ENCODE measurements at regions not wholly inside any gene's neighbourhood (a gene's known extent, or its start where the extent isn't known, plus 50 kb on each side); places are given as distances from the start of the nearest gene placed in this dataset.

- no peaks in the 10 kb centered on the region for H3K36me3 ChIP-seq (ENCODE audit: control insufficient read depth, insufficient read depth, low read length)
- H3K27me3 ChIP-seq (ENCODE audit: control insufficient read depth, insufficient read depth, low read length): no peaks in the 10 kb centered on the region
- H3K4me3 ChIP-seq (ENCODE audit: low read depth, low read length): no peak overlapping the region
- TF ChIP-seq CTCF (IDR thresholded peaks at IDR 0.05; ENCODE audit: insufficient read depth, low read length, poor library complexity, severe bottlenecking): no peak
- no peak for DNase-seq (ENCODE audit: low read depth)
Measured at GRCh38 chr9:120100595-120100994, 479.4 kb downstream of the CDK5RAP2 start.

GRCh38 chr9:120099065-120099464 is 480.9 kb downstream of the CDK5RAP2 start:
- no peak for TF ChIP-seq CTCF (IDR thresholded peaks at IDR 0.05; ENCODE audit: insufficient read depth, low read length, poor library complexity, severe bottlenecking)

DNA sequence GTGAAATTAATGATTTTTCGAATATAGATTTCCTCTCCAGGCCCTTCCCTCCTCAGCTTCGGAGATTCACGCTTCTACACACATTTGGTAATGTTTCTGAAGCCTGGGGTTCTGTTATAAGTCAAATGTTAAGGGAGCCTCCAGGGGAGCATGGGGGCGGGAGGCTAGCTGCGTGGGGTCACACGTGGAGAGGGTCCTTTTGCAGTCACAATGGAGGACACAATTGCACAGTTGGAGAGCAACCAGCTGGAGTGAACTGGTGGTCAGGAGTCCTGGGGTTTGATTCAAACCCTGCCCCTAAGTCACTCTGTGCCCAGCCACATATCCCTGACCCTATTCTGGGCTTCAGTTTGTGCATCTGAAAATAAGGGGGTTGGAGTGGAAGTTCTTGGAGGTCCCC is 481.4 kb downstream of the CDK5RAP2 start:
- Histone ChIP-seq H3K27me3 (ENCODE audit: control insufficient read depth, insufficient read depth, low read length) (no peaks in the 10 kb centered on the region), H3K36me3 (ENCODE audit: control insufficient read depth, insufficient read depth, low read length) (no peaks in the 10 kb centered on the region), H3K4me3 (ENCODE audit: low read depth, low read length) (no peak overlapping the region)
- no peak for TF ChIP-seq CTCF (IDR thresholded peaks at IDR 0.05; ENCODE audit: insufficient read depth, low read length, poor library complexity, severe bottlenecking)
- DNase-seq (ENCODE audit: low read depth): no peak

More at GRCh38 chr9:120099065-120099464, 480.9 kb downstream of the CDK5RAP2 start:
- DNase-seq (ENCODE audit: low read depth): no peak
- Histone ChIP-seq H3K4me3 (ENCODE audit: low read depth, low read length) (no peak overlapping the region), H3K27me3 (ENCODE audit: control insufficient read depth, insufficient read depth, low read length) (no peaks in the 10 kb centered on the region), H3K36me3 (ENCODE audit: control insufficient read depth, insufficient read depth, low read length) (no peaks in the 10 kb centered on the region)

DNA sequence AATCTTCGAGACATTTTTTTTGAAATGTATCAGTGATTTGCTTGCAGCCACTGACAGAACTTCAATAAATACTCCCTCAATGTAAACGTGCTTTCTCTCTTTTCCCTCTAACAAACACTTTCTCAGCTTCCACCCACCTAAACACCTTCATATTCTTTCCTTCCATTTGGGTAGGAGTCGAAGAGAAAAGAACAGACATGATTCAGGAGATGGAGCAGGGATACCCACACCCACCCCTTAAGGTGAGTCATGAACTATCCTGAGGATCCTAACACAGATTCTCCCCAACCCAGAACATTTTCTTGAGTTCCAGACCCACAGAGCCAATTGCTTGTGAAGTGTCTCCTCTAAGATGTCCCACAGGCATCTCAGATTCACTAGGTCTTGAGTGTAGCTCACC is 488.8 kb downstream of the CDK5RAP2 start:
- Histone ChIP-seq H3K36me3 (ENCODE audit: control insufficient read depth, insufficient read depth, low read length) (no peaks in the 10 kb centered on the region), H3K27me3 (ENCODE audit: control insufficient read depth, insufficient read depth, low read length) (no peaks in the 10 kb centered on the region), H3K4me3 (ENCODE audit: low read depth, low read length) (no peak overlapping the region)
- TF ChIP-seq CTCF (IDR thresholded peaks at IDR 0.05; ENCODE audit: insufficient read depth, low read length, poor library complexity, severe bottlenecking): no peak
- no peak for DNase-seq (ENCODE audit: low read depth)

- no peaks in the 10 kb centered on the region for H3K36me3 ChIP-seq (ENCODE audit: control insufficient read depth, insufficient read depth, low read length)
- H3K27me3 ChIP-seq (ENCODE audit: control insufficient read depth, insufficient read depth, low read length): no peaks in the 10 kb centered on the region
- TF ChIP-seq CTCF (IDR thresholded peaks at IDR 0.05; ENCODE audit: insufficient read depth, low read length, poor library complexity, severe bottlenecking): no peak
- H3K4me3 ChIP-seq (ENCODE audit: low read depth, low read length): no peak overlapping the region
- no peak for DNase-seq (ENCODE audit: low read depth)
Measured at GRCh38 chr9:120080849-120081248, 499.1 kb downstream of the CDK5RAP2 start.

GRCh38 chr9:120078112-120078511 is 501.9 kb downstream of the CDK5RAP2 start:
- Histone ChIP-seq H3K36me3 (ENCODE audit: control insufficient read depth, insufficient read depth, low read length) (no peaks in the 10 kb centered on the region), H3K4me3 (ENCODE audit: low read depth, low read length) (no peak overlapping the region), H3K27me3 (ENCODE audit: control insufficient read depth, insufficient read depth, low read length) (no peaks in the 10 kb centered on the region)
- no peak for DNase-seq (ENCODE audit: low read depth)
- no peak for TF ChIP-seq CTCF (IDR thresholded peaks at IDR 0.05; ENCODE audit: insufficient read depth, low read length, poor library complexity, severe bottlenecking)

All from kidney epithelial cell (primary cell).